ENCODE measurements at regions not wholly inside any gene's neighbourhood (a gene's known extent, or its start where the extent isn't known, plus 50 kb on each side); places are given as distances from the start of the nearest gene placed in this dataset.
A peak's percentile ranks its signal among the peaks of the same experiment; 100 is the strongest.

DNA sequence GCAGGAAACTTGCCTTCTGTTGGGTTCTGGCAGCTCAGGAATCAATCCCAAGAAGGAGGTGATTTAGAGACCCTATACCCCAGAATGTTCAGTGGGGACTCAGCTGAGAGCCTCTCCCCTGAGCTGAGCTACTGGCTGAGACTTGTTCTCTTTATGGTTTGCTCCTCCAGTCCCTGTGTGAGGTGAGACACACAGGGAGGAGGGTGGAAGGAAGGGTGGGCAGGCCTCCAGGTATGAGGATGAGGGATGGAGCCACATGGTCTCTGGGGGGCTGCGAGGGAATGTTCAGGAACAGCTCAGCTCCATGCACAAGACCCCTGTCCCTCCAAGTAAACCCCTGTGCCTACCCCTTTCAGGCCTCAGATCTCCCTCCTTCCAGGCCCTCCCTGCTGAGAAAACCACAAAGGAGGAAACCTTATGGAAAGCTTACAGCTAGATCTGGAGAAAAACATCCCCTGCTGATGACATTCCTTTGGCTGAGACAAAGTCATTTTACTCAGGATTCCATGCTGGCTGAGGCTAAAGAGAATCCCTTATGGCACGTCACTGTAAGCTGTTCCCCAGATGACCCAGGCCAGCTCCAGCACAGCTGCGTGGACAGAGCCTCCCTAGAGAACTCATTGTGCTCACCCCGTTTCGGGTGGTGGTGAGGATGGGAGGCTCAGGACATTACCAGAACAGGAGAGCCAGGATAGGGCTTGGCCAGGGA is 91.5 kb upstream of the IPO9 start:
- H4K8ac ChIP-seq (ENCODE audit: low read depth, low read length): no peak overlapping the region
- peak; percentile 89 for DNase-seq
- no peak overlapping the region for H2BK120ac ChIP-seq (ENCODE audit: low read depth, low read length)
- H3K18ac ChIP-seq (ENCODE audit: low read length): peak overlapping the region; percentile 54
- H3K4me3 ChIP-seq (ENCODE audit: low read length): no peak overlapping the region
- peak overlapping the region; percentile 31 for H2BK5ac ChIP-seq (ENCODE audit: low read length)
- peak overlapping the region; percentile 29 for H3K23ac ChIP-seq (ENCODE audit: low read length)
- H3K4me2 ChIP-seq (ENCODE audit: low read length): no peak overlapping the region
- H3K36me3 ChIP-seq (ENCODE audit: control insufficient read depth, insufficient read depth, low read length): no peaks in the 10 kb centered on the region
- peaks cover 18% of the 10 kb centered on the region for H3K4me1 ChIP-seq (ENCODE audit: control insufficient read depth, low read depth, low read length)
- WGBS (ENCODE audit: extremely low coverage, insufficient coverage, low lambda C conversion rate): no CpG with 5 or more reads among the region's 5 CpGs
- no peak overlapping the region for H4K5ac ChIP-seq (ENCODE audit: low read length)
- no peak overlapping the region for H3K4ac ChIP-seq (ENCODE audit: low read depth, low read length)
- no peaks in the 10 kb centered on the region for H3K79me2 ChIP-seq (ENCODE audit: control insufficient read depth, insufficient read depth, low read length)
- no peak overlapping the region for H2AK5ac ChIP-seq (ENCODE audit: low read length)
- H3K9ac ChIP-seq (ENCODE audit: low read length): peak overlapping the region; percentile 30
- H3K27me3 ChIP-seq (ENCODE audit: insufficient read depth, low read length, poor library complexity): no peaks in the 10 kb centered on the region
- peak overlapping the region; percentile 68 for H3K56ac ChIP-seq (ENCODE audit: low read length)
- H3K79me1 ChIP-seq (ENCODE audit: low read length): no peaks in the 10 kb centered on the region
- H3K27ac ChIP-seq (ENCODE audit: low read depth, low read length): peak overlapping the region; percentile 29
- H2BK15ac ChIP-seq (replicated peaks; ENCODE audit: low read depth): no peak overlapping the region

DNA sequence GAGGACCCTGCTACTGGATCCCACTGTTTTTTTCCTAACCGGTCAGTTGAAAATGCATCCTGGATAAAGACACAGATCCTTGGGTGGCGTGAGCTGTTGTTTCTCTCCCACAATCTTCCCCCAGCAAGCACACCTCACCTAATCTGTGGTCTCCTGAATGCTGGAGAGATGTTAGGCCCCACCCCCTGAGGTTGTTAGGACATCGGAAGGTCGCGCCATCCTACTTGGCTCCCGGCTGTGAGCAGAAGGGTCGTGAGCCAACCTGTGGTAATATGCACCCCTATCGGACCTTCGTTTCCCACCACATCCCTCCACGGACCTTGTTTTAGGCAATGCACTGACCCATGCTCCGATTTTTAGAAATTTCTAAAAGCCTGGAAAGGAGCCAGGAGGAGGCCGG is 89.9 kb upstream of the IPO9 start:
- Histone ChIP-seq H3K18ac (ENCODE audit: low read length) (peak overlapping the region; percentile 55), H3K4me3 (ENCODE audit: low read length) (peak overlapping the region; percentile 53), H4K5ac (ENCODE audit: low read length) (no peak overlapping the region), H2BK120ac (ENCODE audit: low read depth, low read length) (no peak overlapping the region), H3K4me1 (ENCODE audit: control insufficient read depth, low read depth, low read length) (peaks cover 18% of the 10 kb centered on the region), H3K9ac (ENCODE audit: low read length) (peak overlapping the region; percentile 86), H2BK5ac (ENCODE audit: low read length) (no peak overlapping the region), H3K79me2 (ENCODE audit: control insufficient read depth, insufficient read depth, low read length) (no peaks in the 10 kb centered on the region), H3K4me2 (ENCODE audit: low read length) (peak overlapping the region; percentile 90), H3K56ac (ENCODE audit: low read length) (peak overlapping the region; percentile 89), H2AK5ac (ENCODE audit: low read length) (no peak overlapping the region), H3K27ac (ENCODE audit: low read depth, low read length) (no peak overlapping the region), H3K27me3 (ENCODE audit: insufficient read depth, low read length, poor library complexity) (no peaks in the 10 kb centered on the region), H3K36me3 (ENCODE audit: control insufficient read depth, insufficient read depth, low read length) (no peaks in the 10 kb centered on the region), H3K4ac (ENCODE audit: low read depth, low read length) (peak overlapping the region; percentile 28), H4K8ac (ENCODE audit: low read depth, low read length) (no peak overlapping the region), H2BK15ac (replicated peaks; ENCODE audit: low read depth) (no peak overlapping the region), H3K79me1 (ENCODE audit: low read length) (no peaks in the 10 kb centered on the region), H3K23ac (ENCODE audit: low read length) (peak overlapping the region; percentile 59)
- no CpG with 5 or more reads among the region's 12 CpGs for WGBS (ENCODE audit: extremely low coverage, insufficient coverage, low lambda C conversion rate)
- peak; percentile 45 for DNase-seq

DNA sequence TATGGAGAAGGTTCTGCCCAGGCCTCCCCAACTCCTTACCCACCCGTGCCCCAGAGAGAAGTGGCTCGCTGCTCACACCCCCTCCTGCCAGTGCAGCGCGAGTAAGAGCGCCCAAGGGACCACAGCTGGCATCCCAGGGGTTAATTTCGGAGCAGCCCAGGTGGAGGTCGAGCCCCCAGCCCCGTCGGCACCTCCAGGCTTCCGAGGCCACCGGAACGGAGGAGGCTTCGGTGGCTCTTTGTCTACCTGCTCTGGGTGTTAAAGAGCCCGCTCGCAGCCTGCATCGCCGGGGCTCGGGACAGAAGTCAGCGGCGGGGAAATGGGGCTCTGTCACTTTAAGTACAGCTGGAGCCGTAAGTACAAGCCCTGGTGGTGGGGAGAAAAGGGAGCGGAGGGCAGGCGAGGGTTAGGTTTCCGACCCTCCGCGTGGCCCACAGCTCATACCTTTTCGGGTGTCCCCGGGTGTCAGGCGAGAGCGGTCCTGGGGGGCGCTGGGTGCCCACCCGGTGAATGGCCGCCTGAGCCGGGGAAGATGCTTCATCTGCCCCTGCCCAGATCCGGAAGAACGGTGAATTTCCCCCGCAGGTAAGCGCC is 89.4 kb upstream of the IPO9 start:
- H2AK5ac ChIP-seq (ENCODE audit: low read length): no peak overlapping the region
- DNase-seq: peak; percentile 90
- H3K23ac ChIP-seq (ENCODE audit: low read length): no peak overlapping the region
- no peak overlapping the region for H2BK15ac ChIP-seq (replicated peaks; ENCODE audit: low read depth)
- H3K27ac ChIP-seq (ENCODE audit: low read depth, low read length): peak overlapping the region; percentile 68
- no peak overlapping the region for H4K8ac ChIP-seq (ENCODE audit: low read depth, low read length)
- peak overlapping the region; percentile 41 for H3K4ac ChIP-seq (ENCODE audit: low read depth, low read length)
- no peak overlapping the region for H2BK120ac ChIP-seq (ENCODE audit: low read depth, low read length)
- WGBS (ENCODE audit: extremely low coverage, insufficient coverage, low lambda C conversion rate): no CpG with 5 or more reads among the region's 38 CpGs
- no peaks in the 10 kb centered on the region for H3K79me1 ChIP-seq (ENCODE audit: low read length)
- no peak overlapping the region for H4K5ac ChIP-seq (ENCODE audit: low read length)
- H3K79me2 ChIP-seq (ENCODE audit: control insufficient read depth, insufficient read depth, low read length): no peaks in the 10 kb centered on the region
- no peaks in the 10 kb centered on the region for H3K27me3 ChIP-seq (ENCODE audit: insufficient read depth, low read length, poor library complexity)
- peak overlapping the region; percentile 89 for H3K18ac ChIP-seq (ENCODE audit: low read length)
- H3K36me3 ChIP-seq (ENCODE audit: control insufficient read depth, insufficient read depth, low read length): no peaks in the 10 kb centered on the region
- peak overlapping the region; percentile 89 for H3K56ac ChIP-seq (ENCODE audit: low read length)
- H3K9ac ChIP-seq (ENCODE audit: low read length): peak overlapping the region; percentile 86
- H2BK5ac ChIP-seq (ENCODE audit: low read length): no peak overlapping the region
- peak overlapping the region; percentile 90 for H3K4me2 ChIP-seq (ENCODE audit: low read length)
- peaks cover 18% of the 10 kb centered on the region for H3K4me1 ChIP-seq (ENCODE audit: control insufficient read depth, low read depth, low read length)
- peak overlapping the region; percentile 72 for H3K4me3 ChIP-seq (ENCODE audit: low read length)

DNA sequence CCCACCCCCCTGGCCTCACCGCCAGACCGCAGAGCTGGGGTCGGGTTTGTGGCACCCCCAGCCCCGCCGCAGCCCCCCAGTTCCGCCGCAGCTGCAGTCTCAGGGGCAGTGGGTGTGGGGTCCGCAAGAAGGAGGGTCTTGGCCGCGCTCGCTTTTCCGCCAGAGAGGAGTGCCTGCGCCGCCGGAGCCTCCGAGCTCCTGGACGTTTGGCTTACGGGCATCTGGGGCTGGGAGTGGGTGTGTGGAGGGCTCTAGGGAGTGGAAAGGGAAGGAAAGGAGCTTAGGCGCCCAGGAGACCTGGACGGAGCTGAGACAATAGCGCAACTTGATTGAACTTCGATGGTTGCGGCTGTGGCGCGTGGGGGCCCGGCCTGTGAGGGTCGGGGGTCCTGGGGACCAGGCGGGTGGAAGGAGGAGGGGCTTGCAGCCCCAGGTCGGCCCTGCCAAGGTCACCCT is 88.8 kb upstream of the IPO9 start:
- Histone ChIP-seq H3K9ac (ENCODE audit: low read length) (peak overlapping the region; percentile 86), H3K56ac (ENCODE audit: low read length) (peak overlapping the region; percentile 89), H3K23ac (ENCODE audit: low read length) (peak overlapping the region; percentile 73), H2BK120ac (ENCODE audit: low read depth, low read length) (no peak overlapping the region), H3K4me2 (ENCODE audit: low read length) (peak overlapping the region; percentile 90), H3K4me1 (ENCODE audit: control insufficient read depth, low read depth, low read length) (peaks cover 18% of the 10 kb centered on the region), H4K8ac (ENCODE audit: low read depth, low read length) (no peak overlapping the region), H3K4me3 (ENCODE audit: low read length) (peak overlapping the region; percentile 72), H3K4ac (ENCODE audit: low read depth, low read length) (peak overlapping the region; percentile 41), H2BK15ac (replicated peaks; ENCODE audit: low read depth) (no peak overlapping the region), H3K79me2 (ENCODE audit: control insufficient read depth, insufficient read depth, low read length) (no peaks in the 10 kb centered on the region), H3K27ac (ENCODE audit: low read depth, low read length) (peak overlapping the region; percentile 68), H4K5ac (ENCODE audit: low read length) (no peak overlapping the region), H3K79me1 (ENCODE audit: low read length) (no peaks in the 10 kb centered on the region), H3K27me3 (ENCODE audit: insufficient read depth, low read length, poor library complexity) (no peaks in the 10 kb centered on the region), H3K36me3 (ENCODE audit: control insufficient read depth, insufficient read depth, low read length) (no peaks in the 10 kb centered on the region), H2BK5ac (ENCODE audit: low read length) (no peak overlapping the region), H3K18ac (ENCODE audit: low read length) (peak overlapping the region; percentile 89), H2AK5ac (ENCODE audit: low read length) (no peak overlapping the region)
- WGBS (ENCODE audit: extremely low coverage, insufficient coverage, low lambda C conversion rate): no CpG with 5 or more reads among the region's 29 CpGs
- peak; percentile 72 for DNase-seq

DNA sequence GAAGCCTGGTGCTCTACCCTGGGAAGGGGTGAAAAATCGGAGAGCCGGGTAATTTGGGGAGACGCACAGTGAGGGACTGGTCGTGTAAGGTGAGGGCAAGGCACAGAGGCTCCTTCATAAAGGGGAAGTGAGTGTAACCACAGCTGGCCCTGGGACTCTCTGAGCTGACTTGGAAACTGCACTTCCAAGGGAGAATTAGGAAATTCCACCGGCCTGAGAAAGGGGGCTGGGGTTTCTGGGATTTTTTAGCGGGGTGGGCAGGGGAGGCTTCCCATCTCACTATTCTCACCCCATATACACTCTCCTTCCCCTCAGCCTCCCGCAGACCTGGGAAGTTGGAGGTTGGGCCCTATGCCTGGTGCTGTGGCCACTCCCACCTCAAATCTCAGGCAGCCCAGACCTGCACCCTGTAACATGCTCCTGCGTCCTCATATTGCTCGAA is 88.3 kb upstream of the IPO9 start:
- Histone ChIP-seq H3K36me3 (ENCODE audit: control insufficient read depth, insufficient read depth, low read length) (no peaks in the 10 kb centered on the region), H3K4me3 (ENCODE audit: low read length) (peak overlapping the region; percentile 72), H3K9ac (ENCODE audit: low read length) (peak overlapping the region; percentile 86), H3K4me2 (ENCODE audit: low read length) (peak overlapping the region; percentile 90), H3K18ac (ENCODE audit: low read length) (peak overlapping the region; percentile 89), H2BK120ac (ENCODE audit: low read depth, low read length) (no peak overlapping the region), H3K23ac (ENCODE audit: low read length) (peak overlapping the region; percentile 73), H4K8ac (ENCODE audit: low read depth, low read length) (no peak overlapping the region), H3K27ac (ENCODE audit: low read depth, low read length) (peak overlapping the region; percentile 68), H3K79me1 (ENCODE audit: low read length) (no peaks in the 10 kb centered on the region), H3K56ac (ENCODE audit: low read length) (peak overlapping the region; percentile 89), H3K79me2 (ENCODE audit: control insufficient read depth, insufficient read depth, low read length) (no peaks in the 10 kb centered on the region), H4K5ac (ENCODE audit: low read length) (no peak overlapping the region), H3K4ac (ENCODE audit: low read depth, low read length) (no peak overlapping the region), H3K4me1 (ENCODE audit: control insufficient read depth, low read depth, low read length) (peaks cover 18% of the 10 kb centered on the region), H2BK5ac (ENCODE audit: low read length) (no peak overlapping the region), H3K27me3 (ENCODE audit: insufficient read depth, low read length, poor library complexity) (no peaks in the 10 kb centered on the region), H2AK5ac (ENCODE audit: low read length) (no peak overlapping the region), H2BK15ac (replicated peaks; ENCODE audit: low read depth) (no peak overlapping the region)
- no CpG with 5 or more reads among the region's 9 CpGs for WGBS (ENCODE audit: extremely low coverage, insufficient coverage, low lambda C conversion rate)
- peak; percentile 54 for DNase-seq

Measured in mesendoderm (in vitro differentiated cells).